Keratinocyte (primary cell): ENCODE measurements at regions not wholly inside any gene's neighbourhood (a gene's known extent, or its start where the extent isn't known, plus 50 kb on each side); places are given as distances from the start of the nearest gene placed in this dataset.

Source experiments
- DNase-seq: peaks from one replicate; pipeline ENCODE4 v3.0.0-alpha.2; 2011; ENCODE audit warnings: low read depth, missing footprints, low spot score
- FAIRE-seq: peaks from 2 replicates; lab custom pipeline; 2011; peaks lifted over from hg19 to GRCh38; lab: Jason Lieb, UNC
- H2AFZ ChIP-seq: 2 replicates; pipeline ENCODE4 v1.6.0; 2012; ENCODE audit warnings: low read length, control low read depth, inconsistent platforms; ENCODE audit not compliant: control insufficient read depth
- H3K27ac ChIP-seq: 2 replicates; pipeline ENCODE4 v1.5.1; 2011; ENCODE audit warnings: low read length; ENCODE audit not compliant: control insufficient read depth, insufficient read depth
- H3K27me3 ChIP-seq: 3 replicates; pipeline ENCODE4 v1.6.0; 2011; ENCODE audit warnings: low read length; ENCODE audit not compliant: control insufficient read depth, insufficient read depth; ENCODE audit errors: extremely low read depth
- H3K36me3 ChIP-seq, 2 experiments: 2 replicates in 1 of 2; 3 replicates in 1 of 2; pipeline ENCODE4 v1.5.1; 2011; ENCODE audit warnings: low read length in 2 of 2, mild to moderate bottlenecking in 1 of 2; ENCODE audit not compliant: control insufficient read depth in 2 of 2, insufficient read depth in 2 of 2; ENCODE audit errors: extremely low read depth in 1 of 2
- H3K4me1 ChIP-seq: 3 replicates; pipeline ENCODE4 v1.5.1; 2011; ENCODE audit warnings: low read length; ENCODE audit not compliant: control insufficient read depth, insufficient read depth; ENCODE audit errors: extremely low read depth
- H3K4me2 ChIP-seq: 3 replicates; pipeline ENCODE4 v1.6.0; 2011; ENCODE audit warnings: low read depth, low read length; ENCODE audit not compliant: control insufficient read depth, insufficient read depth; ENCODE audit errors: extremely low read depth
- H3K4me3 ChIP-seq, 3 experiments: fragments of 200-600 bp in 1 of 3; sonication (generic) in 1 of 3; 2 replicates in 2 of 3; 3 replicates in 1 of 3; pipeline ENCODE4 v1.5.1; 2011 to 2016; ENCODE audit warnings: low read length in 3 of 3, mild to moderate bottlenecking in 3 of 3, control low read depth in 2 of 3, inconsistent platforms in 1 of 3, low read depth in 1 of 3, mixed read lengths in 1 of 3, mixed run types in 1 of 3, moderate library complexity in 1 of 3; ENCODE audit not compliant: control insufficient read depth in 2 of 3, insufficient read depth in 2 of 3; ENCODE audit errors: extremely low read depth in 1 of 3
- H3K79me2 ChIP-seq: 2 replicates; pipeline ENCODE4 v1.6.0; 2012; ENCODE audit warnings: low read length; ENCODE audit not compliant: control insufficient read depth, insufficient read depth
- H3K9ac ChIP-seq: 3 replicates; pipeline ENCODE4 v1.6.0; 2011; ENCODE audit warnings: low read length; ENCODE audit not compliant: control insufficient read depth, insufficient read depth; ENCODE audit errors: extremely low read depth
- H3K9me1 ChIP-seq: 3 replicates; pipeline ENCODE4 v1.6.0; 2011; ENCODE audit warnings: low read length; ENCODE audit not compliant: control insufficient read depth, insufficient read depth; ENCODE audit errors: extremely low read depth
- H3K9me3 ChIP-seq: 2 replicates; pipeline ENCODE4 v1.5.1; 2012; ENCODE audit warnings: low read depth, low read length; ENCODE audit not compliant: control insufficient read depth
- H4K20me1 ChIP-seq: 3 replicates; pipeline ENCODE4 v1.6.0; 2011; ENCODE audit warnings: low read length; ENCODE audit not compliant: control insufficient read depth, insufficient read depth; ENCODE audit errors: extremely low read depth
- CTCF ChIP-seq, 3 experiments: IDR thresholded peaks in 1 of 3; conservative IDR thresholded peaks in 1 of 3; optimal IDR thresholded peaks in 1 of 3; 2 replicates in 2 of 3; 3 replicates in 1 of 3; pipeline versions ENCODE3 to v1.5.1; 2011; ENCODE audit warnings: low read length in 3 of 3, mild to moderate bottlenecking in 3 of 3, moderate library complexity in 2 of 3, control low read depth in 1 of 3, inconsistent platforms in 1 of 3; ENCODE audit not compliant: insufficient read depth in 2 of 3; ENCODE audit errors: extremely low read depth in 1 of 3
- EZH2 ChIP-seq: IDR thresholded peaks from one replicate; pipeline ENCODE4 v1.6.1; 2012; ENCODE audit warnings: inconsistent platforms, mild to moderate bottlenecking, low read length, moderate library complexity
- dilution Hi-C: fragments of 300-500 bp; cut with MboI; formaldehyde crosslinking; loops from one replicate; pipeline ENCODE4 v1.7.0; 2020; ENCODE audit warnings: low sequenced_read_pairs; ENCODE audit not compliant: extremely low pct_ligation_motif_present

- Histone ChIP-seq H3K9me1 (no peaks in the 10 kb centered on the region), H3K4me3 (no peak overlapping the region), H4K20me1 (no peaks in the 10 kb centered on the region), H3K4me2 (no peak overlapping the region), H3K79me2 (no peaks in the 10 kb centered on the region), H3K9ac (no peak overlapping the region), H3K27me3 (peaks cover 3% of the 10 kb centered on the region), H3K4me1 (no peaks in the 10 kb centered on the region), H3K27ac (no peak overlapping the region), H3K36me3 (no peaks in the 10 kb centered on the region), H3K9me3 (peaks cover 12% of the 10 kb centered on the region), H2AFZ (no peak overlapping the region)
- dilution Hi-C loops = no loop called here
- no peak for TF ChIP-seq CTCF (optimal IDR thresholded peaks at IDR 0.05 in 1 of 3, IDR thresholded peaks at IDR 0.05 in 1 of 3, conservative IDR thresholded peaks at IDR 0.05 in 1 of 3; ENCODE audit: extremely low read depth in 1 of 3, insufficient read depth in 2 of 3, low read length in 3 of 3)
- no peak for TF ChIP-seq EZH2
- DNase-seq (no peak), FAIRE-seq (no peak)
Measured at GRCh38 chr2:238774980-238775509, 72.8 kb upstream of the TWIST2 start.

GRCh38 chr2:238775591-238775990 is 72.3 kb upstream of the TWIST2 start:
- H3K9ac ChIP-seq = no peak overlapping the region
- H4K20me1 ChIP-seq = no peaks in the 10 kb centered on the region
- TF ChIP-seq CTCF (optimal IDR thresholded peaks at IDR 0.05 in 1 of 3, IDR thresholded peaks at IDR 0.05 in 1 of 3, conservative IDR thresholded peaks at IDR 0.05 in 1 of 3; ENCODE audit: extremely low read depth in 1 of 3, insufficient read depth in 2 of 3, low read length in 3 of 3) (no peak), EZH2 (no peak)
- H2AFZ ChIP-seq = no peak overlapping the region
- H3K4me3 ChIP-seq = no peak overlapping the region
- no peaks in the 10 kb centered on the region for H3K36me3 ChIP-seq
- no peaks in the 10 kb centered on the region for H3K9me1 ChIP-seq
- peaks cover 12% of the 10 kb centered on the region for H3K9me3 ChIP-seq
- H3K4me1 ChIP-seq = no peaks in the 10 kb centered on the region
- no peak for DNase-seq
- H3K79me2 ChIP-seq = no peaks in the 10 kb centered on the region
- no peak overlapping the region for H3K4me2 ChIP-seq
- dilution Hi-C loops = no loop called here
- FAIRE-seq = no peak
- H3K27ac ChIP-seq = no peak overlapping the region
- H3K27me3 ChIP-seq = peaks cover 3% of the 10 kb centered on the region
